HG03520 (cell line): ENCODE measurements at regions not wholly inside any gene's neighbourhood (a gene's known extent, or its start where the extent isn't known, plus 50 kb on each side); places are given as distances from the start of the nearest gene placed in this dataset.

Experiments
- ATAC-seq: cut with Tn5 transposase; IDR thresholded peaks from one replicate; pipeline ENCODE4 v1.9.1; 2021; ENCODE audit warnings: mild to moderate bottlenecking, moderate library complexity; ENCODE audit not compliant: unreplicated experiment

- ATAC-seq, result no peak
Observed at GRCh38 chr5:2506603-2507002, 244.9 kb downstream of the IRX2 start.

- no peak for ATAC-seq
Observed at GRCh38 chr5:2505217-2505616, 246.3 kb downstream of the IRX2 start.

GRCh38 chr5:2502970-2503594 lies 248.4 kb downstream of the IRX2 start:
- no peak for ATAC-seq

GRCh38 chr5:2499917-2500316 lies 251.6 kb downstream of the IRX2 start:
- ATAC-seq, result no peak

GRCh38 chr5:2496891-2497290 lies 254.6 kb downstream of the IRX2 start:
- no peak for ATAC-seq

- no peak for ATAC-seq
Observed at GRCh38 chr5:2496126-2496525, 255.4 kb downstream of the IRX2 start.

GRCh38 chr5:2493356-2493755 lies 258.1 kb downstream of the IRX2 start:
- no peak for ATAC-seq

GRCh38 chr5:2492476-2492875 lies 259.0 kb downstream of the IRX2 start:
- no peak for ATAC-seq

- ATAC-seq, result no peak
Observed at GRCh38 chr5:2491846-2492245, 259.6 kb downstream of the IRX2 start.

- ATAC-seq, result no peak
Observed at GRCh38 chr5:2489306-2489705, 262.2 kb downstream of the IRX2 start.

GRCh38 chr5:2488593-2488992 lies 262.9 kb downstream of the IRX2 start:
- ATAC-seq, result no peak

- no peak for ATAC-seq
Observed at GRCh38 chr5:2487152-2487763, 264.2 kb downstream of the IRX2 start.

- ATAC-seq, result no peak
Observed at GRCh38 chr5:2486373-2486772, 265.1 kb downstream of the IRX2 start.

GRCh38 chr5:2482778-2483177 lies 268.7 kb downstream of the IRX2 start:
- ATAC-seq, result no peak

- no peak for ATAC-seq
Observed at GRCh38 chr5:2480871-2481270, 270.6 kb downstream of the IRX2 start.

- no peak for ATAC-seq
Observed at GRCh38 chr5:2475902-2476301, 275.6 kb downstream of the IRX2 start.

- no peak for ATAC-seq
Observed at GRCh38 chr5:2472670-2473069, 278.8 kb downstream of the IRX2 start.

GRCh38 chr5:2471152-2471879 lies 280.2 kb downstream of the IRX2 start:
- no peak for ATAC-seq

GRCh38 chr5:2466966-2467365 lies 284.5 kb downstream of the IRX2 start:
- no peak for ATAC-seq

- ATAC-seq, result no peak
Observed at GRCh38 chr5:2465383-2465782, 286.1 kb downstream of the IRX2 start.

- no peak for ATAC-seq
Observed at GRCh38 chr5:2464141-2464540, 287.3 kb downstream of the IRX2 start.
